Hematopoietic multipotent progenitor cell treated with erythropoietin and hydrocortisone succinate and interleukin-3 and kit ligand, for 6 days (in vitro differentiated cells): ENCODE measurements at regions not wholly inside any gene's neighbourhood (a gene's known extent, or its start where the extent isn't known, plus 50 kb on each side); places are given as distances from the start of the nearest gene placed in this dataset.

Experiments used
- DNase-seq: peaks from one replicate; pipeline ENCODE4 v3.0.0-alpha.2; 2015

GRCh38 chr9:82332018-82332773, 343.6 kb downstream of the SPATA31D1 start:
- no peak for DNase-seq

DNA sequence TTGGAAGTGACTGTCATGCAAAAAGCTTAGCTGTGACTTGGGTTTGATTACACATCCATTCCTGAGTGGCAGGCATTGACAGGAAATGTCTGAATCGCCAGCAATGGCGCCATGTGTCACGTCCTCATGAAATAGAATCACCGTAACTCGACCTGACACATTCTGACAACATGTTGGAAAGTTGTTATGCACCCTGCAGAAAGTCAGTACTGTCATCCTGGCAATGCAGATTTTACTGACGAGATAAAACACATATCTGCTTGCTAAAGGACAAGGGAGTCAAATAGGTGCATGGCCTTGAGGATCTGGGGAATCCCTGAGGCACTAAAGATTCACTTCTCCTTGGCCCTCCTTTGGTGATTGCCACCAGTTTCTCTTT, 344.2 kb downstream of the SPATA31D1 start:
- no peak for DNase-seq

DNA sequence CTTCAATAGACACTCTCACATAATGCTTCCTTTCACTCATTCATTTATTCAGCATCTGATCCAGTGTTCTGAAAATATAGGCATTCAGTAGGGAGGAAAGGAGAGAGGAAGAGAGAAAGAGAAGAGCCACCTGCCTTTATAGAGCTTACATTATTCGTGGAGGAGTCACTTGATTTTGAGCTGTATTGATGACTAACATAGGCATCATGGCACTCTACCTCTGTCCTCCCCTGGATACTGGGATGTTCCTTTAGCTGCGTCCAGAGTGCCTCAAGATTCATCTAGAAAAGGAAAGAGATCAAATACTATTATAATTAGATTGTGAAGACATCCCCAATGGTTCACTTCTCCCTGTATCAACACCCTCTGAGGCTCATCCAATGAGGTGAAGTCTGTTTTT, 345.1 kb downstream of the SPATA31D1 start:
- DNase-seq, result no peak

- no peak for DNase-seq
These were observed 345.7 kb downstream of the SPATA31D1 start for GRCh38 chr9:82334286-82334685.

DNA sequence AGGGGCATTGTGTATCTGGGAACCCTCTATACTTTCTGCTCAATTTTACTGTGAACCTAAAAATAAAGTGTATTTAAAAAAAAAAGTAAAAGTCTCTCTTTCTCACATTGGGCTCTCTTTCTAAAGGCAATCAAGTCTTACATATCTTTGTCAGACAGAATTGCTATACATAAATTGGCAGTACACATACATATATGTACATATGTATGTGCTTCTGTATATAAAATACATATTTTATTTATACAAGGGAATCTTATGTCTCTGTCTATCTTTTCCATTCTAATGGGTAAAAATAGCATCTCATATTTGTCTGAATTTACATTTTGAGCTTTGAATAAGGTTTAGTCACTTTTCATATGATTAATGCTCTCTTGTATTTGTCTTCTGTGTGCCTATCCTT, 348.8 kb downstream of the SPATA31D1 start:
- no peak for DNase-seq

- DNase-seq, result no peak
These were observed 353.5 kb downstream of the SPATA31D1 start for GRCh38 chr9:82342046-82342445.

GRCh38 chr9:82346040-82346439, 357.5 kb downstream of the SPATA31D1 start:
- no peak for DNase-seq

GRCh38 chr9:82353631-82354278, 365.2 kb downstream of the SPATA31D1 start:
- DNase-seq, result no peak

- no peak for DNase-seq
These were observed 365.7 kb downstream of the SPATA31D1 start for GRCh38 chr9:82354279-82354659.

DNA sequence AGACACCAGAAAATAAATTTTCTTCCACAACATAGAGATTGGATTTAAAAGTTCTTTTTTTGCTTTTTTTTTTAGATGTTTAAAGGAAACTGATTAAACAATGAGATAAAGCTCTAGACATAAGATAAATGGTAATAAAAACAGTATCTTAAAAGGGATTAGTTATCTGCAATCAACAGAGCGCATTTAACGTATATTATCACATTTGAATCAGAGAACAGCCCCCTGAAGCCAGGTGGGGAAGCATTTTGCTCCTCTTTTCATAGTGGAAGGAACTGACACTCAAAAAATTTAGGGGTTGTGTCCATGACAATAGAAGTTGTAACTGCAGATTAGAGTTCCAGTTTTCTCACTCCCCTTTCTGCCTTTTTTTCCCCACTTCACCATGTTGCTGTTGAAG, 367.6 kb downstream of the SPATA31D1 start:
- DNase-seq, result no peak

DNA sequence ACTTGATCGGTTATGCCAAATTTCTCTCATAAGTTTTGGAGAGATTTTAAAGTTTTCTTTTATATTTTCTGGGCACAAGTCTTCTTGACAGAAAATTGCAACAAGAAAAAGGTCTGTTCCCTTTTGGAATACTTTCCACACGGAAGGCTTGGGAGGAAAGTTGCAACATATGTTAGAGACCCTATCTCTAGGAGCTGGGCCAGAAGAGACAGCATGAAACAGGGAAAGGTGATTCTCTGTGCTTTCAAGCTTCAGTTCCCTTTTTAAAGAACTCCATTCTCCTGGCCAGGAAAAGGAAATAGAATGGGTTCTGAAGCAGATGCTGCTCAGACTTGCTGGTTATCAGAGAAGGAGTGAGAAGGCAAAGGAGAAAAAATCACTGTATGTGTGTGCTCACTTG, 368.3 kb downstream of the SPATA31D1 start:
- DNase-seq, result no peak

GRCh38 chr9:82363198-82363597, 374.6 kb downstream of the SPATA31D1 start:
- no peak for DNase-seq

- DNase-seq, result no peak
These were observed 375.1 kb downstream of the SPATA31D1 start for GRCh38 chr9:82363682-82364081.

DNA sequence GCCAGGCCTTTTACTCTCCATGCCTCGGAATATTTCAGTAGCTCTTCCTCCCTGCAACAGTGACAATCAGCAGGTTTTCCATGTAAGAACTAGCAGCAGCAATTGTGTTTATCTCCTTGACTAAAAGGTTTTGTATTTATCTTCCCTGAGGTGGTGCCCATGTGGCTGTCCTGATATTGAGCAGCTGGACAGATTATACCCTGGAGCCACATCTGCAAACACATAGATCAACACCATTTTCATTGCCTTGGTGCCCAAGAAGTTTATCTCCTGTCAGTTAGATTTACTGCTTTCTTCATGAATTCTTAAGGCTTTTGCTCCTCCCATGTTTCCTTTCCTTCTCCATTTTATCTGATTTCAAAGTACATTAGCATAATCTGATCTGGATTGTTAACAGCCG, 378.4 kb downstream of the SPATA31D1 start:
- DNase-seq, result no peak

GRCh38 chr9:82367929-82368328, 379.4 kb downstream of the SPATA31D1 start:
- no peak for DNase-seq

DNA sequence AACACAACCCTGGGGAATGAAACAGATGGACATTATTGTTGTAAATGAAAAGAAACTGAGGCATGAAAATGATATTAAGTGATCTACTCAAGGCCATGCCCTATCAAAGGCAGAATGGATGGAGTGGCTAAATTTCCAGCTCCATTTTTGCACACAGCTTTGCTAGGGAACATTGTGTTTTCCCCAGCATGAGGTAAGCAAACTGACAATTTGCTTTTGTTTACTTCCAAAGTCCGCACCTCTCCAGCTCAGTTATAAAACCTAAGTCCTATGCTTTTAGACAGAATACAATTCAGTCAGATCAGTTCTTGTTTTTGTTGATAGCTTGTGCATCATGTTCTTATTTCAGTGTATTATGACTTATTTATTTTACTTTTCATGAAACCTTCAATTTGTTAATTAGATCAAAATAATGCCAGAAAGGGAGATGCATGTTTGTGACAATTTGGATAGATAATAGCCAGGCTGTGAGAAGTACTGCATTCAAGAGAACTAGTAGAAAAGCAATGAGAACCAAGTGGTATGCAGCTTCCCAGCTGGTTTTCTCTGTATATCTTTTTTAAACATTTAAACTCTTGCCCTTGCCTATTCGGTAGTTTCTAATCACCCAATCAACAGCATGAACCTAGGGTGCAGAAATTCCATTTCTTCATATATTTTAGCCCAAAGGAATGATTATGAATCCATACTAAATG, 380.8 kb downstream of the SPATA31D1 start:
- DNase-seq, result no peak

DNA sequence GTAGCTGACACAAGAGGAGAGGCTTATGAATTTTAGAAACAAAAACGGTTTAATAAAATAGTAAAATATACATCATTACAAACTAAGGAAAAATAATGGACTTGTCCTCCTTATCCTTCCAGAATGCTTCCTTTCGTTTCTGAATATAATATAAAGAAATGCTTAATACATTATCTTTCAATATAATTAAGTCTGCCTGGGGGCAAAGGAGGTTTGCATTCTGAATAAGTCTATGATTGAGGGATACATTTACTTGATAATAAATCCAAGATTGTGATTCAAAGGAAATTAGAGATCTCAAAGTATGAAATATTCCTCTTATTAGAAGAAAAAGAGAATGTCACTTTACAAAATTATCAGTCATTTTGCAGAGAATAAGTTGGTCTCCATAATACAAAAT, 386.5 kb downstream of the SPATA31D1 start:
- DNase-seq, result no peak

DNA sequence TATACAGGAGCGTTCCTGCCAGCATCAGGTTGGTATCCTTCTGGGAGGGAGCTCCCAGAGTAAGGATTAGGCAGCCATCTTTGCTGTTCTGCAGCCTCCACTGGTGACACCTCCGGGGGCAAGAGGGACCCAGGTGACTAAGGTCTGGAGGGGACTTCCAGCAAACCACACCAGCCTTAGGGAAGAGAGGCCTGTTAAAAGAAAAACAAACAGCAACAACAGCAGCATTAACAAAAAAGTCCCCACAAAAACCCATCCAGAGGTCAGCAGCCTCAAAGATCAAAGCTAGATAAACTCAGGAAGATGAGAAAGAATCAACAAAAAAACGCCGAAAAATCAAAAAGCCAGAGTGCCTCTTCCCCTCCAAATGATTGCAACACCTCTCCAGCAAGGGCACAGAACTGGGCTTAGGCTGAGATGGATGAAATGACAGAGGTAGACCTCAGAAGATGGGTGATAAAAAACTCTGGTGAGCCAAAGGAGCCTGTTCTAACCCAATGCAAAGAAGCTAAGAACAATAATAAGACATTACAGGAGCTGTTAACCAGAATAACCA, 388.2 kb downstream of the SPATA31D1 start:
- no peak for DNase-seq

DNA sequence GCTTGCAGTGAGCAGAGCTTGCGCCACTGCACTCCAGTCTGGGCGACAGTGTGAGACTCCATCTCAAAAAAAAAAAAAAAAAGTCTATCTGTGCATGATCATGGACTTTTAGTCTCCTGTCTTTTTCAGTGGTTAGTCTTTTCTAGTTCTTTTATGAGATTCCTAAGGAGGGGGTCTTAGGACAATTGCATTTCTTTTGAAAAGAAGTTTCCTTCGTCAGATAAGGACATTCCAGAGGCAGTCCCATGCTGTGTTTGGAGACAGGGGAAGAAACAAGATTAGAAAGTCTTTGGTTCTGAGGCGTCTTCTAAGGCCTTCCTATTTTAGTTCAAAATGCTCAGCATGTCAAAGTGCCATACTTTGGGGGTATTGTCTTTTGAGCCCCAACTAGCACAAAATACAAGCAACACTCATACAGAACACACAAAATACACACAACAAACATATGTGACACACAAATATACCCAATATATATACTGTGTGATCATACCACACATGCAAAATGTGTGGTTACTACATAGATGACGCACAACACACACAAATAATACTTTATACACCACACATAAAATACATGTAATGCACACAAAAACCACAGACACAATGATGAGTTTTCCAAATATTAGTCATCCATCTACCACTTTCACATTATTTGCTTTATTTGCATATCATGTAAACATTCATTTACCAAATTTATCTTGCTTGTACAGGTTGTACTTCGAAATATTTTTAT, 394.5 kb downstream of the SPATA31D1 start:
- DNase-seq, result no peak

- no peak for DNase-seq
These were observed 397.1 kb downstream of the SPATA31D1 start for GRCh38 chr9:82385633-82386032.

DNA sequence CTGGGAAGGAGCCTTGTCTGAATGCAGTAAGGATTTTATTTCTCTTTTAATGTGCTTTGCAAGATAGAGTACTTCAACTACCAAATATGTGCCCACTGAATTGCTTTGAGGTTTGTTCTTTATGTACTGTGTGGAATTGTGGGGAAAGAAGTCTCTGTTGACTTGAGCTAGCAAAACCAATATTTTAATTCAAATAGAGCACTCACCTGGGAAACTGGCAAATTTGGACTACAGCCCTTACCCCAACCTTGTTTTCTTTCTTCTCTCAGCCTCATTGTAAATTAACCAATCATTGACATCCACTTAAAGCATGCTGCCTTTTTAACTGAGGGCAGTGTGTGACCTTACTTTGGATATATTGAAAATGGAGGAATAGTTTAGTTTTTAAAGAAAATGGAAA, 409.0 kb downstream of the SPATA31D1 start:
- DNase-seq, result no peak

GRCh38 chr9:82404196-82404870, 415.8 kb downstream of the SPATA31D1 start:
- DNase-seq, result no peak

GRCh38 chr9:82404881-82405280, 416.3 kb downstream of the SPATA31D1 start:
- no peak for DNase-seq
